ENCODE measurements at regions not wholly inside any gene's neighbourhood (a gene's known extent, or its start where the extent isn't known, plus 50 kb on each side); places are given as distances from the start of the nearest gene placed in this dataset.

- TF ChIP-seq CTCF (IDR thresholded peaks at IDR 0.05 in 4 of 5, conservative IDR thresholded peaks at IDR 0.05 in 1 of 5) (no peak), POLR2A (IDR thresholded peaks at IDR 0.05) (no peak)
Measured at GRCh38 chr4:135283934-135284333, 1082.3 kb upstream of the PABPC4L start.

All from gastrocnemius medialis (tissue), 4 donors.